Activated CD4-positive, alpha-beta T cell treated with anti-CD3 and anti-CD28 coated beads for 1 hour (primary cell): ENCODE measurements at regions not wholly inside any gene's neighbourhood (a gene's known extent, or its start where the extent isn't known, plus 50 kb on each side); places are given as distances from the start of the nearest gene placed in this dataset.
"Not testable (repeated sequence)": the region's sequence is repeated elsewhere in the genome, so short reads cannot be mapped to it uniquely, and the experiment has no call there.

Experiments used
- DNase-seq: peaks from one replicate; pipeline ENCODE4 v3.0.0-alpha.2; 2020

GRCh38 chr16:7278636-7279035 is 54.0 kb upstream of the RBFOX1 start:
- no peak for DNase-seq

- DNase-seq = no peak
These were observed 60.0 kb upstream of the RBFOX1 start for GRCh38 chr16:7272567-7273158.

GRCh38 chr16:7271486-7271885 is 61.2 kb upstream of the RBFOX1 start:
- no peak for DNase-seq

- no peak for DNase-seq
These were observed 61.8 kb upstream of the RBFOX1 start for GRCh38 chr16:7270823-7271222.

GRCh38 chr16:7270006-7270405 is 62.6 kb upstream of the RBFOX1 start:
- DNase-seq = no peak

DNA sequence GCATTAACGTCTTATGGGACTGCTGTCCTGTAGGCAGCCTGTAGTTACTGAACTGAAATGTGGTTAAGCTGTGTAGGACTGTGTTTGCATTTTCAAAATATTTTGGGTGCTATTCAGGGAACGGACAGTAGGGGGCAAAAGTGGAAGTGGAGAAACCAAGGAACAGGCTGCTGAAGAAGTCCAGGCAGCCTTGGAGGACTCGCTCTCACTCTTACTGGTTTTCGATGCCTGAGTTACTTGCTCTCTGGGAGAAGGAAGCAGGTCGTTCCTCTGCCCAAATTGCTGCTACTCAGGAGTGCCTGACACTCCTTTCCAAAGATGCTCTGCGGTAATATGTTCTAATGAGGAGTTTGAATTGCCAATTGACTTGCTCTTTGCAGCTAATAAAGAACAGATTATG is 64.5 kb upstream of the RBFOX1 start:
- no peak for DNase-seq

DNA sequence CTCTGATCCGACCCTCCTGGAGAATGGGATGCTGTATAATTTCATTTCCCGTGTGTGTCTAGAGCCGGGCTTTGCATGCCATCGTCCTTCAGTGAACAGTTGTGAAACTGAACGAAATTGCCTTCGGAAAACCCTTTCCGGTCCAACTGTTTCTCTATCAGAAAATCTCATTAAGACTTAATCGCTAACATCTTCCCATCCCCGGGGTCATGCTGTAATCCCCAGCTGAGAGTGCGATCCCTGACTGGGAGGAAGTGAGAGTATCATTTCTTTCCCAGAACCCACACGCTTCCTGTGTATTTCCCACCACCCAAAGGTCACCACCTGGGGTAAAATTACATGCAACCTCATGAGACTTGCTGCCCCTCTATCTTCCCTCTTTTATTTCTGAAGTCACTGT is 75.6 kb upstream of the RBFOX1 start:
- DNase-seq = no peak

DNA sequence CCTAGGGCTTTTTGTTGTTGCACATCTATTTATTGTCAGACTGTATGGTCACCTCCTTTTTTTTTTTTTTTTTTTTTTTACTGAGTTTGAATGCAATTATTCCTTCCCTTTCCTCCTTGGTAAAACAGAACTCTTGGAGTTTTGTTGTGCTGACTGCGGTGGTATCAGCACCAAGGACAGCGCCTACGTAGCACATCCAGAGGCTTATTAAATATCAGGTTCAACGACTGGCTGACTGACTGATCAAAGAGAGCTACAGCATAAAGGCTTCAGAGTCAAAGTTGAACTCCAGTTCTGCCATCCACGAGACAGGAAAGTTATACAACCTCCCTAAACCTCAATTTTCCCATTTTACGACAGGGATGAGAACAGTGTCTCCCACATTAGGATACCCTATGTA is 86.1 kb upstream of the RBFOX1 start:
- no peak for DNase-seq

DNA sequence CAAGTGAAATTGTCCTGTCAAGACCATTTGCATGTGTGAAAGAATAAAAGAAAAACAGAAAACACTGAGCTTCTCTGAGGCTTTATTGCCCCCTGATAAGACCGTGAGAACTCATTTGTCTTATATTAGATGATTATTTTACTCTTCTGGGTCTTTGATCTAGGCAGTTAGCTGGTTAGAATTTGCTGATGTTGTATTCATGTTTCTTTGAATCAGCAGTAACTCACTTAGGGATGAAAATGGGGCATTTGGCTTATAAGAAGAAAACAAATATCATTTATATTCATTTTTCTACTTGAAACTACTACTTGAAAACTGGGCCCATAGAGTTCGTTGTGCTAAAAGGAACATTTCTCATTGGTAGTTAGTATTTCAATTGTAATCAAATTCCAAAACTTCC is 93.1 kb upstream of the RBFOX1 start:
- DNase-seq = no peak

- no peak for DNase-seq
These were observed 95.7 kb upstream of the RBFOX1 start for GRCh38 chr16:7236824-7237410.

DNA sequence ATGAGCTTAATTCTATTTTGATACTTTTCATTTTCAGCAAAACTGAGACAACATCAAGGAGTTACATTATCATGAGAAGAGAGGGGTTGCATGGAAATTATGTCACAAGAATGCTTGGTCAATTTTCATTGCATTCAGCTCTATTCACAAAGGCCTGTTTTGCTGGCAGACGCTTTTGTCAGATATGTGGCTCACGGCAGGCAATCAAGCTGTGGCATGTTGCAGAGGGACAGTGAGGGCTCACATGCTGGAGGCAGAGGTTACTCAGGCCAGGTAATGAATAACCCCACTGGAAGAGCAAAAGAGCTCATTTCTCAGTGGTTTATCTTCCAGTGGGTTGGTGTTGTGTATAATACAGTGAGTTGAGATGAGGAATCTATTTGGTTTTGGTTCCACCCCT is 98.7 kb upstream of the RBFOX1 start:
- no peak for DNase-seq

- no peak for DNase-seq
These were observed 100.9 kb upstream of the RBFOX1 start for GRCh38 chr16:7231762-7232161.

DNA sequence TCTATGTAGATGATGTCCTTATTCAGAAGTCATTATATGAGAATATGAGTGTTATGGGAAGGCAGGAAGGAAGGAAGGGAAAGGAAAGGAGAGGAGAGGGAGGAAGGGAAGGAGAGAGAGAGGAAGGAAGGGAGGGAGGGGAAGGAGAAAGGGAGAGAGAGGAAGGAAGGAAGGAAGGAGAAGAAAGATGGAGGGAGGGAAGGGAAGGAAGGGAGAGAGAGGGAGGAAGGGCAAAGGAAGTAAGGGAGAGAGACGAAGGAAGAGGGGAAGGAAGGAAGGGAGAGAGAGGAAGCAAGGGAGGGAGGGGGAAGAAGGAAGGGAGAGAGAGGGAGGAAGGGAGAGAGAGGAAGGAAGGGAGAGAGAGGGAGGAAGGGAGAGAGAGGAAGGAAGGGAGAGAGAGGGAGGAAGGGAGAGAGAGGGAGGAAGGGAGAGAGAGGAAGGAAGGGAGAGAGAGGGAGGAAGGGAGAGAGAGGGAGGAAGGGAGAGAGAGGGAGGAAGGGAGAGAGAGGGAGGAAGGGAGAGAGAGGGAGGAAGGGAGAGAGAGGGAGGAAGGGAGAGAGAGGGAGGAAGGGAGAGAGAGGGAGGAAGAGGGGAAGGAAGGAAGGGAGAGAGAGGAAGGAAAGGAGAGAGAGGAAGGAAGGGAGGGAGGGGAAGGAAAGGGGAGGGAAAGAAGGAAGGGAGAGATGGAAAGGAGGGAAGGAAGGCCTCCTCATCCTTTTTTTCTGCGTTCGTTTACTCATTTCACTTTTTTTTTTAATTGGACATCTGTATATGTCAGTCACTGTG is 103.0 kb upstream of the RBFOX1 start:
- not testable (repeated sequence) for DNase-seq

GRCh38 chr16:7227229-7227721 is 105.4 kb upstream of the RBFOX1 start:
- no peak for DNase-seq

DNA sequence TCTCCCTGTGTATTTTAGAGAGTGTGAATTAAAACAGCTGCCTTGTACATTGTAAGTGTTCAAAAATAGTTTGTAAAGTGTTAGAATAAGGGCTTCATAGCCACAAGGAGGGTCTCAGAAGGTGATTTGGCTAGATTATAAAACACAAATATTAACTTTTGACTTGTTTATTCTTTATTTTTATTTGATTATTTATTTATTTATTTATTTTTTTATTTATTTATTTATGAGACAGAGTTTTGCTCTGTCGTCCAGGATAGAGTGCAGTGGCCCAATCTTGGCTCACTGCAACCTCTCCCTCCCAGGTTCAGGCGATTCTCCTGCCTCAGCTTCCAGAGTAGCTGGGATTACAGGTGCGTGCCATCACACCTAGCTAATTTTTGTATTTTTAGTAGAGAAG is 111.5 kb upstream of the RBFOX1 start:
- no peak for DNase-seq

DNA sequence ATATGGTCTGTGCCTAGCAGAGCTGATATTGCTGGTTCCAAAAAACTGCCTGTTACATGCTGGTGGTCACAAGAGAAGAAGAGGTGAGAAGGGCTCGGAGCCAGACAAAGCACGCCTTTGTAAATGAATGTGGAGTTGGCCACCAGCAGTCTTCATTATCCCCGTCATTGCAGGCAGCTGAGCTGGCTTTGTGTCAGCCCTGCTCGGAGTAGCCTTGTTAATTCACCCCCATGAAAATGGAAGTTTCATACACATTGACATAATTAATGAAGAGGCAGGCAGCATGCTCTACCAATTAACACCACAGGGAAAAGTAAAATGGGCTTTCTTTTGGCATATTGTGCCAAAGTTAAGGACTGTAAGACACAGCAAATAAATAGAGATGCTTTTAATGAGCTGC is 113.7 kb upstream of the RBFOX1 start:
- no peak for DNase-seq

GRCh38 chr16:7217797-7218196 is 114.8 kb upstream of the RBFOX1 start:
- DNase-seq = no peak

DNA sequence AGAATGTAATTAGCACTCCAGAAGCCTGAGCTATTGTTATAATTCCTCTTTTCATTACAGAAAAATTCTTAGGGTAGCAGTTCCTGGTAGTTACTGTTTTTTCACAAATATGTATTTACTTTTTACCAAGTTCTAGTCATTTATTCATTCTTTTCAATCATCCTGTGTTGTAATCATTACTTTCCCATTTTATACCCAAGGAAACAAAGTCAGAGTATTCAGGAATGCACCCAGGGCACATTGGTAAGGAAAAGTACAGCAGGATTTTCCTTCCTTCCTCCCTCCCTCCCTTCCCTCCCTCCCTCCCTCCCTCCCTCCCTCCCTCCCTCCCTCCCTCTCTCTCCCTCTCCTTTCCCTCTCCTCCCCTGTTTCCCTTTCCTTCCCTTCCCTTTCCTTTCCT is 115.9 kb upstream of the RBFOX1 start:
- no peak for DNase-seq

DNA sequence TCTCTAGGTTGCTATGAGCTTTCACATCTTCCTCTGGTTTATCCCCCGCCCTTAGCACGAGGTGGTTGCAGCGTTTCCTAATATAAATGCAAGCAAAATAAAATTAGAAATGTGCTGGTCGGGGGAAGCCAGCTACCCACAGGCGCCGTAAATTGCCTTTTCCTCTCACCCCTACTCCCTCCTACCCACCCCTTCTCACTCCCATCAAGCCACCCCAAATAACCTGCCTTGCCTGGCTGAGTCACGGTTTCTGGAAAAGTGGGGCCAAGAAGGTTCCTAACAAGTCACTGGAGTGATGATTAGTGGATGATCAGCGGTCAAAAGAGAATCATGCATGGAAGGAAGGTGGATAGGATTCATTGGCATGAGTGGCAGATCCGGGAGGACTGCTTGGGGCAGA is 120.9 kb upstream of the RBFOX1 start:
- DNase-seq = no peak

- no peak for DNase-seq
These were observed 123.0 kb upstream of the RBFOX1 start for GRCh38 chr16:7209598-7209997.

GRCh38 chr16:7206469-7206868 is 126.2 kb upstream of the RBFOX1 start:
- no peak for DNase-seq

- DNase-seq = no peak
These were observed 132.3 kb upstream of the RBFOX1 start for GRCh38 chr16:7200320-7200719.

DNA sequence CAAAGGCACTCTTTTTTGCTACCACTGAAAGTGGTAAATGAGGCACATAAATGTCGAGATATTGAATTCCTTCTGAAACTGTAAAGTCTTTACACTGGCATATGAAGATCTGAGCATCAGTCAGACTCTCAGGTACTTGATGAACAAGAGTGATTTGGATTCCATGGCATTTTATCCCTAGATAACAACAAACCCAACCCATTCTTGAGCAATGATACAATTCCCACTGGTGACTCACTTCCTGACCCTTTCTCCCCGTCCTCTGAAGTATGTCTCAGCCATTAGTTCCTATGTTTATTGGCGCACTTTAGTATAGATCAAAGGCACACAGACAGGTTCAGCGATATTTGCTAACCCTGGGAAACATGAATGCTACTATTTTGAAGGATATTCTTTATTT is 147.0 kb upstream of the RBFOX1 start:
- no peak for DNase-seq

- DNase-seq = no peak
These were observed 147.5 kb upstream of the RBFOX1 start for GRCh38 chr16:7185165-7185564.
